Endodermal cell (in vitro differentiated cells): ENCODE measurements at regions not wholly inside any gene's neighbourhood (a gene's known extent, or its start where the extent isn't known, plus 50 kb on each side); places are given as distances from the start of the nearest gene placed in this dataset.

Experiments
- DNase-seq: peaks from one replicate; pipeline ENCODE4 v3.0.0-alpha.2; 2017
- H3K27ac ChIP-seq: 2 replicates; pipeline ENCODE4 v1.5.1; 2013; ENCODE audit warnings: mild to moderate bottlenecking, low read depth, low read length, moderate library complexity
- H3K27me3 ChIP-seq: 2 replicates; pipeline ENCODE4 v1.6.1; 2013; ENCODE audit warnings: mild to moderate bottlenecking, low read length, moderate library complexity; ENCODE audit not compliant: insufficient read depth, control insufficient read depth, poor library complexity, severe bottlenecking
- H3K36me3 ChIP-seq: 2 replicates; pipeline ENCODE4 v1.7.0; 2013; ENCODE audit warnings: mild to moderate bottlenecking, low read length, moderate library complexity; ENCODE audit not compliant: control insufficient read depth, insufficient read depth
- H3K4me1 ChIP-seq: one replicate; pipeline ENCODE4 v1.7.0; 2013; ENCODE audit warnings: low read length; ENCODE audit not compliant: control insufficient read depth, insufficient read depth
- H3K4me3 ChIP-seq: 2 replicates; pipeline ENCODE4 v1.5.1; 2013; ENCODE audit warnings: mild to moderate bottlenecking, low read length, moderate library complexity
- H3K9ac ChIP-seq: 2 replicates; pipeline ENCODE4 v1.6.1; 2013; ENCODE audit warnings: mild to moderate bottlenecking, low read length, moderate library complexity; ENCODE audit not compliant: poor library complexity, severe bottlenecking; ENCODE audit errors: extremely low read depth
- H3K9me3 ChIP-seq: 2 replicates; pipeline ENCODE4 v1.6.1; 2013; ENCODE audit warnings: mild to moderate bottlenecking, low read length, moderate library complexity; ENCODE audit not compliant: control insufficient read depth
- H3K27ac Mint-ChIP-seq: 2 replicates; pipeline ENCODE4 v1.8.0; 2020; ENCODE audit warnings: mixed read lengths
- H3K27me3 Mint-ChIP-seq: 2 replicates; pipeline ENCODE4 v1.8.0; 2021; ENCODE audit warnings: mild to moderate bottlenecking, mixed read lengths; ENCODE audit not compliant: insufficient read depth
- H3K36me3 Mint-ChIP-seq: 2 replicates; pipeline ENCODE4 v1.8.0; 2020; ENCODE audit warnings: low read depth, mixed read lengths
- H3K4me1 Mint-ChIP-seq: 2 replicates; pipeline ENCODE4 v1.8.0; 2020; ENCODE audit warnings: mixed read lengths
- H3K4me3 Mint-ChIP-seq: 2 replicates; pipeline ENCODE4 v1.8.0; 2020; ENCODE audit warnings: mild to moderate bottlenecking, moderate library complexity, mixed read lengths
- H3K9me3 Mint-ChIP-seq: 2 replicates; pipeline ENCODE4 v1.8.0; 2020; ENCODE audit warnings: mild to moderate bottlenecking, mixed read lengths
- WGBS, 2 experiments: methylation state at CpG; one replicate each; pipeline versions ENCODE4 v1.1.5 to v1.1.7; 2013; ENCODE audit warnings: missing lambda C conversion rate in 2 of 2, mixed read lengths in 1 of 2; ENCODE audit not compliant: insufficient coverage in 1 of 2, insufficient read length in 1 of 2; 5-methylcytosine and 5-hydroxymethylcytosine counted together
- TF ChIP-seq, protein P1 (sequence below): fragments of 200-600 bp; sonication (generic); conservative IDR thresholded peaks from 2 replicates; pipeline ENCODE4 v1.5.0; 2021; ENCODE audit warnings: antibody characterized with exemption, mild to moderate bottlenecking

- no peak for DNase-seq
- no peaks in the 10 kb centered on the region for H3K9me3 Mint-ChIP-seq
- peaks cover 28% of the 10 kb centered on the region for H3K4me1 Mint-ChIP-seq
- no peak overlapping the region for H3K4me3 Mint-ChIP-seq
- H3K4me3 ChIP-seq = no peak overlapping the region
- H3K36me3 ChIP-seq = no peaks in the 10 kb centered on the region
- TF ChIP-seq, protein P1, sequence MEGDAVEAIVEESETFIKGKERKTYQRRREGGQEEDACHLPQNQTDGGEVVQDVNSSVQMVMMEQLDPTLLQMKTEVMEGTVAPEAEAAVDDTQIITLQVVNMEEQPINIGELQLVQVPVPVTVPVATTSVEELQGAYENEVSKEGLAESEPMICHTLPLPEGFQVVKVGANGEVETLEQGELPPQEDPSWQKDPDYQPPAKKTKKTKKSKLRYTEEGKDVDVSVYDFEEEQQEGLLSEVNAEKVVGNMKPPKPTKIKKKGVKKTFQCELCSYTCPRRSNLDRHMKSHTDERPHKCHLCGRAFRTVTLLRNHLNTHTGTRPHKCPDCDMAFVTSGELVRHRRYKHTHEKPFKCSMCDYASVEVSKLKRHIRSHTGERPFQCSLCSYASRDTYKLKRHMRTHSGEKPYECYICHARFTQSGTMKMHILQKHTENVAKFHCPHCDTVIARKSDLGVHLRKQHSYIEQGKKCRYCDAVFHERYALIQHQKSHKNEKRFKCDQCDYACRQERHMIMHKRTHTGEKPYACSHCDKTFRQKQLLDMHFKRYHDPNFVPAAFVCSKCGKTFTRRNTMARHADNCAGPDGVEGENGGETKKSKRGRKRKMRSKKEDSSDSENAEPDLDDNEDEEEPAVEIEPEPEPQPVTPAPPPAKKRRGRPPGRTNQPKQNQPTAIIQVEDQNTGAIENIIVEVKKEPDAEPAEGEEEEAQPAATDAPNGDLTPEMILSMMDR = no peak
- H3K27ac Mint-ChIP-seq = no peak overlapping the region
- H3K27ac ChIP-seq = no peak overlapping the region
- H3K9me3 ChIP-seq = no peaks in the 10 kb centered on the region
- no peaks in the 10 kb centered on the region for H3K4me1 ChIP-seq
- H3K27me3 ChIP-seq = no peaks in the 10 kb centered on the region
- WGBS, 2 experiments = 25 to 50% methylated on average over 1 of the region's 1 CpG
- no peaks in the 10 kb centered on the region for H3K36me3 Mint-ChIP-seq
- no peak overlapping the region for H3K9ac ChIP-seq
- peaks cover 4% of the 10 kb centered on the region for H3K27me3 Mint-ChIP-seq
Measured at GRCh38 chr10:10490581-10490980, 527.1 kb upstream of the CELF2 start.

- no peak for DNase-seq
- H3K4me1 ChIP-seq = no peaks in the 10 kb centered on the region
- H3K27me3 ChIP-seq = no peaks in the 10 kb centered on the region
- no peaks in the 10 kb centered on the region for H3K36me3 ChIP-seq
- Mint-ChIP-seq H3K36me3 (no peaks in the 10 kb centered on the region), H3K27ac (no peak overlapping the region), H3K9me3 (no peaks in the 10 kb centered on the region), H3K4me1 (peaks cover 28% of the 10 kb centered on the region), H3K4me3 (no peak overlapping the region), H3K27me3 (peaks cover 4% of the 10 kb centered on the region)
- no peak overlapping the region for H3K9ac ChIP-seq
- TF ChIP-seq, protein P1 = no peak
- H3K4me3 ChIP-seq = no peak overlapping the region
- 72% methylated on average over 2 of the region's 3 CpGs; no CpG with 5 or more reads in 1 of the 2 experiments for WGBS, 2 experiments
- H3K9me3 ChIP-seq = no peaks in the 10 kb centered on the region
- no peak overlapping the region for H3K27ac ChIP-seq
Measured at GRCh38 chr10:10492420-10492819, 525.3 kb upstream of the CELF2 start.

GRCh38 chr10:10493833-10494232 lies 523.8 kb upstream of the CELF2 start:
- Histone ChIP-seq H3K9ac (no peak overlapping the region), H3K36me3 (no peaks in the 10 kb centered on the region), H3K9me3 (no peaks in the 10 kb centered on the region), H3K4me3 (no peak overlapping the region), H3K4me1 (no peaks in the 10 kb centered on the region), H3K27ac (no peak overlapping the region), H3K27me3 (no peaks in the 10 kb centered on the region)
- H3K9me3 Mint-ChIP-seq = no peaks in the 10 kb centered on the region
- no peak overlapping the region for H3K27ac Mint-ChIP-seq
- peaks cover 4% of the 10 kb centered on the region for H3K27me3 Mint-ChIP-seq
- 95 to 100% methylated on average over 2 to 4 of the region's 4 CpGs for WGBS, 2 experiments
- H3K4me1 Mint-ChIP-seq = peaks cover 28% of the 10 kb centered on the region
- H3K4me3 Mint-ChIP-seq = no peak overlapping the region
- TF ChIP-seq, protein P1 = no peak
- DNase-seq = no peak
- H3K36me3 Mint-ChIP-seq = no peaks in the 10 kb centered on the region
